ENCODE measurements at regions not wholly inside any gene's neighbourhood (a gene's known extent, or its start where the extent isn't known, plus 50 kb on each side); places are given as distances from the start of the nearest gene placed in this dataset.

DNA sequence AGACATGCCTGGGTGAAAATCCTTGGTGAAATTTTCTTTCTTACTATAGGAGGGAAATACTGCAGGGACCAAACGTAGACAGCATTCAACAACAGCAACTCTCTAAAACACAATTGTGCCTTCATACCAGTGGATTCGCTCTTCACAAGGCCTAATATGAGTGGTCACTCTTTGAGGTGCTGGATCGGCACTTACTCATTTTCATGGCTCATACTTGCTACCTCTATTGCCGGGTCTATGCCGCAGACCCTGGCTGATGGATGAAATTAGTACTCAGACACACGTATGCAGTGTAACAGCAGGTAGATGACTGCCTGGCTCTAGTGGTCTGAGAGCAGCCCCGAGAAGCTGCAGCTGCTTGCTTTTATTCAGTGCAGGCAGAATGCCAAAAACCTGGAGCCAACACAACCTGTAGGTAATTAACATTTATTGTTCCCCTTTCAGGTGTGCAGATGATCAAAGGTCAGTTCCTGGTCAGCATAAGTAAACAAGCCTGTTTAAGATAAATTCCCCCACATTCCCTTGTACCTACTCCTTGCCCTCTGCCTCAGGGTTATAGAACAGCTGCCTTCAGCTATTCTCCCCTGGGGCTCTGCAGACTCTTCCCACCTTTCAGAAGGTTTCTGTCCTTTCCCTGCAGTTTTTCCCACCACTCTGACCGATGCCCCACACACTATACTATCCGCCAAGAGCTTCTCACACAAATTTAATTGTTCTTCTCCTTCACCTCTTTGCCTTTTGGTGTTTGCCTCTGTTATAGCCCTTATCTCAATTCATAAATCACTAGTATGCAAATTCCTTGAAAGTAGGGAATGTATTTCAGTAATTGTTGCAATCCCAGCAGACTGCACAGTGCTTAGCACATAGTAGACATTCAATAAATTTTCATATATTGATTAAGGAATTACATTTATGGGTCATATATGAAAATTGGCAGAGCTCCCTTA lies 210.0 kb downstream of the SPANXN3 start:
- no peak for TF ChIP-seq EZH2phosphoT487 (IDR thresholded peaks at IDR 0.05; ENCODE audit: borderline replicate concordance, low read length)
- TF ChIP-seq, protein P1, sequence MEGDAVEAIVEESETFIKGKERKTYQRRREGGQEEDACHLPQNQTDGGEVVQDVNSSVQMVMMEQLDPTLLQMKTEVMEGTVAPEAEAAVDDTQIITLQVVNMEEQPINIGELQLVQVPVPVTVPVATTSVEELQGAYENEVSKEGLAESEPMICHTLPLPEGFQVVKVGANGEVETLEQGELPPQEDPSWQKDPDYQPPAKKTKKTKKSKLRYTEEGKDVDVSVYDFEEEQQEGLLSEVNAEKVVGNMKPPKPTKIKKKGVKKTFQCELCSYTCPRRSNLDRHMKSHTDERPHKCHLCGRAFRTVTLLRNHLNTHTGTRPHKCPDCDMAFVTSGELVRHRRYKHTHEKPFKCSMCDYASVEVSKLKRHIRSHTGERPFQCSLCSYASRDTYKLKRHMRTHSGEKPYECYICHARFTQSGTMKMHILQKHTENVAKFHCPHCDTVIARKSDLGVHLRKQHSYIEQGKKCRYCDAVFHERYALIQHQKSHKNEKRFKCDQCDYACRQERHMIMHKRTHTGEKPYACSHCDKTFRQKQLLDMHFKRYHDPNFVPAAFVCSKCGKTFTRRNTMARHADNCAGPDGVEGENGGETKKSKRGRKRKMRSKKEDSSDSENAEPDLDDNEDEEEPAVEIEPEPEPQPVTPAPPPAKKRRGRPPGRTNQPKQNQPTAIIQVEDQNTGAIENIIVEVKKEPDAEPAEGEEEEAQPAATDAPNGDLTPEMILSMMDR (IDR thresholded peaks at IDR 0.05; ENCODE audit: low read depth, low read length, poor library complexity, severe bottlenecking) = no peak
- no peak overlapping the region for H3K4me3 ChIP-seq (ENCODE audit: low read length)
- H4K20me1 ChIP-seq (ENCODE audit: control insufficient read depth, insufficient read depth, low read depth, low read length) = no peaks in the 10 kb centered on the region
- H3K27ac ChIP-seq (ENCODE audit: low read depth, low read length) = no peak overlapping the region
- no peaks in the 10 kb centered on the region for H3K4me1 ChIP-seq (ENCODE audit: control insufficient read depth, low read length)
- no peaks in the 10 kb centered on the region for H3K27me3 ChIP-seq (ENCODE audit: control insufficient read depth, low read length)
- H3K9me2 ChIP-seq (replicated peaks; ENCODE audit: control insufficient read depth, low read length) = no peaks in the 10 kb centered on the region
- H3K4me2 ChIP-seq (ENCODE audit: low read length) = no peak overlapping the region
- no peaks in the 10 kb centered on the region for H3K9me3 ChIP-seq (ENCODE audit: control insufficient read depth, insufficient read depth, low read length)
- H3K36me3 ChIP-seq (ENCODE audit: control insufficient read depth, low read length) = no peaks in the 10 kb centered on the region
- H3K79me2 ChIP-seq (ENCODE audit: control insufficient read depth, low read length) = no peaks in the 10 kb centered on the region
- H3F3A ChIP-seq (ENCODE audit: control insufficient read depth, insufficient read depth) = no peaks in the 10 kb centered on the region

DNA sequence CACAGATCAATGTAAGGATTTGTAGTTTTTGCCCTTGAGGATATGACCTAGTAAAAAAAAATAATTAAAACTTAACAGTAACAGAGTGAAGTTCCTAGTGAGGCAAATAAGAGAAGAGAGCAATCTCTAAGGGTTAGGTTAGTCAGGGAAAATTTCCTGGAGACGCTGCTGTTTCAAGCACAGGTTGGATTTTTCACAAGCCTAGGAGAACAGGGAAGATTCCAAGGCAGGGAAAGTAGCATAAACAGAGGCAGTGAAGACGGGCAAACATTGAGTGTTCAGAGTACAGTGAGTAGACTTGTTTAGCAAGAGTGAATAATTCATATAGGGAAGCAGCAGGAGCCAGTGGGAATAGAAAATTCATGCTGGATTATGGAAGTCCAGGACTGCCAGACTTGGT lies 212.8 kb downstream of the SPANXN3 start:
- no peak overlapping the region for H3K27ac ChIP-seq (ENCODE audit: low read depth, low read length)
- no peak overlapping the region for H3K4me3 ChIP-seq (ENCODE audit: low read length)
- no peaks in the 10 kb centered on the region for H3K79me2 ChIP-seq (ENCODE audit: control insufficient read depth, low read length)
- no peaks in the 10 kb centered on the region for H3K9me3 ChIP-seq (ENCODE audit: control insufficient read depth, insufficient read depth, low read length)
- no peaks in the 10 kb centered on the region for H3K27me3 ChIP-seq (ENCODE audit: control insufficient read depth, low read length)
- no peak overlapping the region for H3K4me2 ChIP-seq (ENCODE audit: low read length)
- H3K36me3 ChIP-seq (ENCODE audit: control insufficient read depth, low read length) = no peaks in the 10 kb centered on the region
- H3K9me2 ChIP-seq (replicated peaks; ENCODE audit: control insufficient read depth, low read length) = no peaks in the 10 kb centered on the region
- TF ChIP-seq, protein P1 (IDR thresholded peaks at IDR 0.05; ENCODE audit: low read depth, low read length, poor library complexity, severe bottlenecking) = no peak
- no peak for TF ChIP-seq EZH2phosphoT487 (IDR thresholded peaks at IDR 0.05; ENCODE audit: borderline replicate concordance, low read length)
- no peaks in the 10 kb centered on the region for H4K20me1 ChIP-seq (ENCODE audit: control insufficient read depth, insufficient read depth, low read depth, low read length)
- H3F3A ChIP-seq (ENCODE audit: control insufficient read depth, insufficient read depth) = no peaks in the 10 kb centered on the region
- no peaks in the 10 kb centered on the region for H3K4me1 ChIP-seq (ENCODE audit: control insufficient read depth, low read length)

DNA sequence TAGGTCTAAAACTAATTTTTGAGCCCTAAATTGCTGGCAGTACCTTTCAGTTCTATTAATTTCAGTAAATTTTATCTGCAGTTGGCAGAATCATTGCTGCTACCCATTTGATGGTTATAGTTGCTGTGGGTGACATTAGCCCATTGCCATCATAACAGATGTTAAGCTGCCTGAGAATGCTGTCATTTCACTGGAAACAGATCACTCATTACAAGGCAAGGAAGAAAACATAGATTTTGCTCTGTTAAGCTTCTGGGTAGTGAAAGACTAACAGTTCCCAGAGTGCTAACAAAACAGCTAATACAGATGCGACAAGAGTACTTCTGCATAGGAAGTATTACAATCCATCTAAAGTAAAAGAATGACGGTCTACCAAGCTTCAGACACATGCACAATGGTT lies 213.2 kb downstream of the SPANXN3 start:
- Histone ChIP-seq H3K9me2 (replicated peaks; ENCODE audit: control insufficient read depth, low read length) (no peaks in the 10 kb centered on the region), H3K27ac (ENCODE audit: low read depth, low read length) (no peak overlapping the region), H3F3A (ENCODE audit: control insufficient read depth, insufficient read depth) (no peaks in the 10 kb centered on the region), H3K36me3 (ENCODE audit: control insufficient read depth, low read length) (no peaks in the 10 kb centered on the region), H3K4me2 (ENCODE audit: low read length) (no peak overlapping the region), H3K4me1 (ENCODE audit: control insufficient read depth, low read length) (no peaks in the 10 kb centered on the region), H3K9me3 (ENCODE audit: control insufficient read depth, insufficient read depth, low read length) (no peaks in the 10 kb centered on the region), H4K20me1 (ENCODE audit: control insufficient read depth, insufficient read depth, low read depth, low read length) (no peaks in the 10 kb centered on the region), H3K4me3 (ENCODE audit: low read length) (no peak overlapping the region), H3K79me2 (ENCODE audit: control insufficient read depth, low read length) (no peaks in the 10 kb centered on the region), H3K27me3 (ENCODE audit: control insufficient read depth, low read length) (no peaks in the 10 kb centered on the region)
- TF ChIP-seq EZH2phosphoT487 (IDR thresholded peaks at IDR 0.05; ENCODE audit: borderline replicate concordance, low read length) = no peak
- TF ChIP-seq, protein P1 (IDR thresholded peaks at IDR 0.05; ENCODE audit: low read depth, low read length, poor library complexity, severe bottlenecking) = no peak

All from DOHH2 (cell line).